GM12872 (cell line): ENCODE measurements at regions not wholly inside any gene's neighbourhood (a gene's known extent, or its start where the extent isn't known, plus 50 kb on each side); places are given as distances from the start of the nearest gene placed in this dataset.

ENCODE experiments used
- TF ChIP-seq, protein P1 (sequence below): IDR thresholded peaks from 3 replicates; pipeline ENCODE4 v1.5.1; 2011; ENCODE audit warnings: low read depth, mild to moderate bottlenecking, low read length, moderate library complexity; ENCODE audit not compliant: insufficient read depth

DNA sequence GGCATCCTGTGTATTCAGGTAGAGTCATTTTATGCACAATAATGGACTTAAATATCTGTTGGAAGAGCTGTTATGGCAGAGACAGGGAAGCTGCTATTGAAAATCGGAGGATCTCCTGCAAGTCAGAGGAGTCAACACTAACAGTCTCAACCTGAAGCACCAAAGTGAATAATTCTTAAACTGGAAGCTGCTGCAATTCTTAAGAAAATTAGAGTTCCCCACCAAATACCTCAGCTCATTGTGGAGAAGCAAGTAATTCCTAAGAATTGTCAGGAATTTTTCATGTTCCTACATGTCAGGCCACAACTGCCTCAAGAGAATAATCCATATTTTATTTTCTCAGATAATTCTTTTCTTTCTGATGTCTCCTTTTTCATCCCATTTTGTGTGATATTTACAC is 892.6 kb upstream of the LCORL start:
- TF ChIP-seq, protein P1, sequence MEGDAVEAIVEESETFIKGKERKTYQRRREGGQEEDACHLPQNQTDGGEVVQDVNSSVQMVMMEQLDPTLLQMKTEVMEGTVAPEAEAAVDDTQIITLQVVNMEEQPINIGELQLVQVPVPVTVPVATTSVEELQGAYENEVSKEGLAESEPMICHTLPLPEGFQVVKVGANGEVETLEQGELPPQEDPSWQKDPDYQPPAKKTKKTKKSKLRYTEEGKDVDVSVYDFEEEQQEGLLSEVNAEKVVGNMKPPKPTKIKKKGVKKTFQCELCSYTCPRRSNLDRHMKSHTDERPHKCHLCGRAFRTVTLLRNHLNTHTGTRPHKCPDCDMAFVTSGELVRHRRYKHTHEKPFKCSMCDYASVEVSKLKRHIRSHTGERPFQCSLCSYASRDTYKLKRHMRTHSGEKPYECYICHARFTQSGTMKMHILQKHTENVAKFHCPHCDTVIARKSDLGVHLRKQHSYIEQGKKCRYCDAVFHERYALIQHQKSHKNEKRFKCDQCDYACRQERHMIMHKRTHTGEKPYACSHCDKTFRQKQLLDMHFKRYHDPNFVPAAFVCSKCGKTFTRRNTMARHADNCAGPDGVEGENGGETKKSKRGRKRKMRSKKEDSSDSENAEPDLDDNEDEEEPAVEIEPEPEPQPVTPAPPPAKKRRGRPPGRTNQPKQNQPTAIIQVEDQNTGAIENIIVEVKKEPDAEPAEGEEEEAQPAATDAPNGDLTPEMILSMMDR: no peak

GRCh38 chr4:18894928-18895327 is 873.4 kb upstream of the LCORL start:
- TF ChIP-seq, protein P1: no peak

DNA sequence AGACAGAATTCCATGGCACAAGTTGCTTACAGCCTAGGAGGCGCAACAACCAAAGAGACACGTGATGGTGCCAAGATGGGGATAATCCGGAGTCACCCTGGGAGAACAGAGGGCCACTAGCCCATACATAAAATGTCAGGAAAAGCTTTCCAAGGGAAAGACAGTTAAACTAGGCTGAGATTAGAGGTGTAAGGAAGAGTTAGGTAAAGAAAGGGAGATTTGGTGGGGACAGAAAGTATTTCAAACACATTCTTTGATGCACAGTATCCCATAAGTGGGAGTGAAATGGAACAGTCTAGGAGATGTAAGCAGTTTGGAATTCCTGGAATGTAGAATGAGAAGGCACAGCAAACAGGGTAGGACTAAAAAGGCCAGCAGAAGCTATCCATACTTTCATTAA is 860.9 kb upstream of the LCORL start:
- TF ChIP-seq, protein P1: no peak

DNA sequence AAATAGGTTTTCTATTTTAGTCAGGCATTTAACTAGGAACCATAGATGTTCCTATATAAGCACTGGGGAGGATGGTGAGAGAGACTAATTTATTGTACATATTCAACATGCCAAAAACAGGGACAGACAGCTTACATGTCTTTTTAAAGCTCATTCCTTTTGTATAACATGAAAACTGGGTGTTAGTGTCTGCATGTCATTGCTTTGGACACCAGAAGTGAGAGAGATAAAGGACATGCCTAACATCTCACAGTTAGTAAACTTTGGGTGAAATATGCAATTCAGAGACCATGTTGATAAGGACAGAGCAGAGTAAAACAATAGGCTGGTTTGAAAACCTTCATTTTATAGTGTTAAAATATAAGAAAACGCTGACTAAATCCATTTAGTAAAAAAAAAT is 860.0 kb upstream of the LCORL start:
- TF ChIP-seq, protein P1: no peak

DNA sequence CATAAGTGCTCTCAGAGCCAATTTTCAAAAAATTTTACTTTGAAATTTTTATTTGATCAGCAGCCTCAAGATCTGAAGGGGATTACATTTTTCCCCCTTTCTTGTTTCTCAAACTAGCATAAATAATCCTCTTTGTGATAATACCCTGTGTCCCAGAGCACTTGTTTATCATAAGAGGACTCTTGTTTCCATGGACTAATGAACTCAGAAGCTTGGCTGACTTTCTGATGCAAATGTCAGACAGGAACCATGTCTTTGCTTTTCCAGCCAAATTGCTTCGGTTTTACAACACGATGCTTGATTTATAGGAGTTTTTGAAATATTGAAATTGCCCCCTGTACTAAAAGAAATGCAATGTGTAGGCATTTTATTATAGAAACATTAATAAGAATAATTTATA is 859.3 kb upstream of the LCORL start:
- TF ChIP-seq, protein P1: no peak

- TF ChIP-seq, protein P1: no peak
These were observed 857.0 kb upstream of the LCORL start for GRCh38 chr4:18878561-18878960.

GRCh38 chr4:18869166-18869565 is 847.6 kb upstream of the LCORL start:
- TF ChIP-seq, protein P1: no peak
